HG02870 (cell line): ENCODE measurements at regions not wholly inside any gene's neighbourhood (a gene's known extent, or its start where the extent isn't known, plus 50 kb on each side); places are given as distances from the start of the nearest gene placed in this dataset.

Source experiments
- ATAC-seq: cut with Tn5 transposase; IDR thresholded peaks from one replicate; pipeline ENCODE4 v1.9.1; 2021; ENCODE audit warnings: mild to moderate bottlenecking, moderate library complexity; ENCODE audit not compliant: unreplicated experiment

GRCh38 chr10:125284875-125285597 is 124.7 kb upstream of the CTBP2 start:
- no peak for ATAC-seq

GRCh38 chr10:125283836-125284614 is 123.7 kb upstream of the CTBP2 start:
- no peak for ATAC-seq

GRCh38 chr10:125283191-125283835 is 123.0 kb upstream of the CTBP2 start:
- ATAC-seq: no peak

GRCh38 chr10:125281091-125281490 is 120.7 kb upstream of the CTBP2 start:
- ATAC-seq: no peak

- no peak for ATAC-seq
Observed at GRCh38 chr10:125276133-125276532, 115.8 kb upstream of the CTBP2 start.

DNA sequence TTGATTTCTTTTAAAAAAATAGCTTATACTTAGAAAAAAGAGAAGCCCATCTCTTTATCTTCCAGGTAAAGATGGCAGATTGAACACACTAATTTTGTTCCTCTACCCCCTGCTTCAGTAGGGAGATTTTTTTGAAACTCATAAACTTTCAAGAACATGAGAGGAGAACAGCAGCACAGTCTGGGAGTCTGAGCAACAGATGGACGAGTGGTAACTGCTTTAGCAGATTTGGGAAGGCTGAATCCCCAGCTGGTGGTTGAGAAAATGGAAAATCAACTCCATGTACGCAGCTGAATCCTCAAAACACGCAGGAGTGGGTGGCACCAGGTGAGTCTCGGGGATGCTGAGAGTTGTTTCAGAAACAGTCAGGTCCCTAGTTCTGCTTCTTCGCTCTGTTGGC is 114.6 kb upstream of the CTBP2 start:
- no peak for ATAC-seq

- no peak for ATAC-seq
Observed at GRCh38 chr10:125273023-125273422, 112.7 kb upstream of the CTBP2 start.

GRCh38 chr10:125269716-125270115 is 109.4 kb upstream of the CTBP2 start:
- ATAC-seq: no peak

DNA sequence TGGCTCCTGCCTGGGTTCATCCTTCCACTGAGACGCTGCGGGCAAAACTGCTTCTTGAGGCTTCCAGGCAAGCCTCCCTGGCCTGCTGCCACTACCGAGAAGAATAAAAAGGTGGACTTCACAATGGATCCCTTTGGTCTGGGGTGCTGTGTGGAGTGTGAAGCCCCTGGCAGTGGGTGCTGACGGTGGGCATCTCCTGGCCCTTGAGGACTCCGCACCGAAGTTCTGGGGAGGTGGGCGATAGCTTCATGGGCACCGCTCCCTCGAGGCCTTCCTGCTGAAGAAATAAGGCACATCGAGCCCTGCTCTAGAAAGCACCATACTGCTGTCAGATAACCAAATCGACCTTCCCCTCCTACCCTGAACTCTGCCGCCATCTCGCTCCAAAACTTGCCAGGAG is 106.6 kb upstream of the CTBP2 start:
- ATAC-seq: no peak

DNA sequence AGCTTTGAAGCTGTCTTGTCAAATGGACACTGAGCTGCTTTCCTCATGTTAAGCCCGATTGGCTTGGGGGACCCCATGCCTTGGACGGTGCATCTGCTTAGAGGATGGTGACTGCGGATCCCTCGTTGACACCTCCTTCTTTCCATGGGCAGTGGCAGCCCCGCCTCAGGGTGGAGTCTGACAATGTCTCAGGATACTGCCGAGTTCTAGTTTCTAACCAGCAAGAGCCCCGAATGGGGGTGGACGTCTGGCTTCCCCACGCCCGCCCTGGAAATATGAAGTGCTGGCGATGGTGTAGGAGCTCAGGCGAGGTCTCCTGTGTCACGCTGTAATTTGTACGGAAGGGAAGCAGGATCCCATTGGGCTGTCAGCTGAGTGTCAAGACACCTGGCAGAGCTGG is 106.2 kb upstream of the CTBP2 start:
- no peak for ATAC-seq

DNA sequence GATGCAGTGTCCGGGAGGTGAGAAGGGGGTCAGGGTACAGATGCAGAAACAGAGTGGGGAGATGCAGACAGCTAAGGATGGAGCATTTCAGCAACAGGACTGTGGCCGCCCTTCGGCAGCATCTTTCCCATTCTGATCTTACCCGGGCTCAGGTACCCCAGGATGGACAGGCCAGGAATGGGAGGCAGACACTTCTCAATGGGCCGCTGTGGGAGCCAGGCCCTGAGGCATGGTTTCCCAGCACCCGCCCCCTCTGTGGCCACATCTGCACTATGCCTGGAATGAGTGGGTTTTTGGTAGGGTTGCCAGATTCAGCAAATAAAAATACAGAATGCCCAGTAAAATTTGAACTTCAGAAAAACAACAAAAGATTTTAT is 105.2 kb upstream of the CTBP2 start:
- ATAC-seq: no peak

DNA sequence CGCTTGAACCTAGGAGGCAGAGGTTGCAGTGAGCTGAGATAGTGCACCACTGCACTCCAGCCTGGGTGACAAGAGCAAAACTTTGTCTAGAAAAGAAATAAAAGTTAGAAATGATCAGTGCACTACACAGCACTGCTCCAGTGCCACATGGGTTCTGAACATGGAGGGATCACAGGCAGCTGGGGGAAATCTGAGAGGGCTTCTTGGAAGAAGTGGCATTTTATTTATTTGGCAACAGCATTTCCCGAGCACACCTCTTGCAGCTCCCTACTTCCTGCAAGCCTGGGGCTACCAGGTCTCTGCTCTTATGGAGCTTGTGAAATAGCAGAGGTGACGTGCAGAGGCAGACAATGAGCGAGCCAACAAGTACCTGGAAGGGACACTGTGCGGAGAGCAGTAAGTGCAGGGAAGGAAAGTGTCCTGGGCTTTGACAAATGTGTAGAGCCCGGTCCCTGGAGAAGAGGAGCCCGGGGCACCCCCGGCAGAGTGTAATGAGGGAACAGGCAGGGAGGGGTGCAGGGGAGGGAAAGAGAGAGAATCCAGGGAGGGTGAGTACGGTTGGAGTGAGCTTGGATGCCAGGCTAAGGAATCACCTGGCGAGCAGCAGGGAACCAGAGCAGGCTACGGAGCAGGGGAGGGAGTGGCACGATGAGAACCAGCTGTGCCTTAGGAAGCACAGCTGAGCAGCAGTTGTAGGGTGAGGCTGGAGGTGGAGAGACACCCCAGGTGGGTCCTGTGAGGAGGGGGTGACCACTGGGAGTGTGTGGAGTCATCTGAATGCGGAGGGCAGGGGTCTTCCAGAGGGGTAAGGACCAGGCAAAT is 104.6 kb upstream of the CTBP2 start:
- no peak for ATAC-seq

DNA sequence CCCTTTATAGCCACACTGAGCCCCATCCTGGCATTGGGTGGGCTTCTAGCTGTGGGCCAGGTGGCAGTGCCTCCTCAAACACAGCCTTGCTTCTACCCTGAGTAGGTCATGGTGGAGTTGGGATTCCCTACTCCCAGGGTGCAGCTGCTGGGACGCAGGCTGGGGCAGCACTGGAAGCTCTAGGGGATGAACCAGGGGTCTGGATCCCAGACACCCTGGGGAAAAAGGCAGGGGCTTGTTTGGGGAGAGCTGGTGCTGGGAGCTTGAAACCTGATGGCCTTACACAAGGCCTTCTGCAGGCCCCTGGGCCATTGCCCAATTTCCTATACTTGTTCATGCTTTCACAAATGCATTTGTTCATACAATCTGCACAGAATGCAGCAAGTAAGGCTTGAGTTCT is 103.7 kb upstream of the CTBP2 start:
- ATAC-seq: no peak

- no peak for ATAC-seq
Observed at GRCh38 chr10:125263551-125263950, 103.2 kb upstream of the CTBP2 start.

- ATAC-seq: no peak
Observed at GRCh38 chr10:125262920-125263319, 102.6 kb upstream of the CTBP2 start.

DNA sequence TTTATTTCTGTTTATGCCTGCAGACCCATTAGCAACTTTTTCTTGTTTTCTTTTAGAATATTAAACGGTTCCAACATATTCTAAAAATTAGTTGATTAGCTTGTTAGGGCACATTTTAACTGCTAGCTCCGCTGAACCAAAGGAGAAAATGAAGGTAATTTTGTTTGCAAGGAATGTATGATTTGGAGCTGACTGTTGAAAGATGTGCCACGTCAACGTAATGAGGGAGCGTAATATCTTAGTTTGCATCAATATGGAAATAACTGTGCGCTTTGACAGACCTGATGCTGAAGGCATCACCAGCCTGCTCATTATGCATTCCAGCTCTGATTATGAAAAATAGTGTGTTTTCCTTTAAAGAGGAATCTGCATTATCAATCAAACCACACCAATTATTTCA is 102.0 kb upstream of the CTBP2 start:
- no peak for ATAC-seq

DNA sequence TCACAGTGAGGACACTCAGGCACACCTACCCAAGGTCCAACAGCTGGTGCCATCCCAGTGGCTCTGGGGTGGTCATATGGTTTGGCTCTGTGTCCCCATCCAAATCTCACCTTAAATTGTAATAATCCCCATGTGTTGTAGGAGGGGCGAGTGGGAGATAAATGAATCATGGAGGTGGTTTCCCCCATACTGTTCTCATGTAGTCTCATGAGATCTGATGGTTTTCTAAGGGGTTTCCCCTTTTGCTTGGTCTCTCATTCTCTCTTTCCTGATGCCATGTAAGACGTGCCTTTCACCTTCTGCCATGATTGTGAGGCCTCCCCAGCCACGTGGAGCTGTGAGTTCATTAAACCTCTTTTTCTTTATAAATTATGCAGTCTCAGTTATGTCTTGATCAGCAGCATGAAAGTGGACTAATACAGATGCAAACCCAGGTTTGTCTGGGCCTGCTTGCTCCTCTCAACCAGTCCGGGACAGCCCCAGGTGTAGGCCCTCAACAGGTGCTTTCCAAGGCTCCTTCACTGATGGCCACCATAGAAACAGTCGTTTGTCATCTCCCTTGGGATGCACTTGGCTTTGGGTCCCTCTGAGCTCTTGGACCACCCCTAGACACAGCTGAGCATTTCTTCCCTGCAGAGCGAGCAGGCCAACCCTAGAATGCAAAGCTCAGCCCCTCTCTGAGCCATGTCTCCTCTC is 101.3 kb upstream of the CTBP2 start:
- ATAC-seq: no peak

- no peak for ATAC-seq
Observed at GRCh38 chr10:125260260-125260659, 99.9 kb upstream of the CTBP2 start.

GRCh38 chr10:125259651-125260050 is 99.3 kb upstream of the CTBP2 start:
- ATAC-seq: no peak

GRCh38 chr10:125258676-125259075 is 98.3 kb upstream of the CTBP2 start:
- no peak for ATAC-seq
